ENCODE measurements at regions not wholly inside any gene's neighbourhood (a gene's known extent, or its start where the extent isn't known, plus 50 kb on each side); places are given as distances from the start of the nearest gene placed in this dataset.

DNA sequence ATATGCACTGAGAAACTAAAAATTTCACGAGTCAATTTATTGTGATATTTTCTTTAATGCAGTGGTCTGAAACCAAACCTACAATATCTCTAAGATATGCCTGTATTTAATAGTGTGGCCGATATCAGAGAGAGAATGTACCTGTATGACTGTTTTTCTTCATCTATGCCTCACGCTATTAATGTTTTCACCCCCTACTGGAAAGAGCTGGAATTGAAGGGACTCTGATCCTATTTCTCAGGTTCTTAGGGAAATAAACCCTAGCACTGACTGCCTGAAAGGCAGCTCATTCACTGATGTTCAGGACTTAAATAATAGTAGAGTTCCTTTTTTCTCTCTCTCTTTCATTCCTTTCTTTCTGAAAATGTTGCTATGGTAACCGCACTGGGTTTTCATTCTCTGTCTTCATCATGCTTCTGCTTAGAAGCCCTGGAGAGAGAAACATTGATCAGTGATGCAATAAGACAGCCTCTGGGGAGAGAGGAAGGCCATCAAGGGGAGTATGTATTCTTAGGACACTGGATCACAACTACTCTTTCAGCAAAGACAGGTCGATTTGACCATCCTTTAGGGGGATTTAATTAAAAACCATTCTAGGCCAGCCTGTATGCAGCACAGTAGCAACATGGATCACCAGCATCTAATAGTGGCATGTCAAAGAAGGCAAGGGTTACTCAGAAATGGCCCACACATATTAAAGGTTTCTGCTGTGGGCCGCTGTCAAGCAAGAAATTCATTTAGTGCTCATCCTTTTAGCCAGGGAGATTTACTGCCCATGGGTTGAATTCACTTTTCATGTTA, 1135.7 kb downstream of the IGSF11 start:
- Mint-ChIP-seq H3K4me1 (peaks cover 8% of the 10 kb centered on the region), H3K4me3 (no peak overlapping the region), H3K27me3 (ENCODE audit: insufficient read depth) (no peaks in the 10 kb centered on the region), H3K9me3 (peaks cover 10% of the 10 kb centered on the region), H3K27ac (no peak overlapping the region), H3K36me3 (ENCODE audit: low read depth) (peaks cover 8% of the 10 kb centered on the region)
- no peak for DNase-seq
- peaks cover 17% of the 10 kb centered on the region for H3K9me3 ChIP-seq (ENCODE audit: control insufficient read depth, low read length)
- 61 to 80% methylated on average over 3 to 6 of the region's 6 CpGs for WGBS, 2 experiments (ENCODE audit: insufficient coverage in 1 of 2, insufficient read length in 1 of 2)
- no peaks in the 10 kb centered on the region for H3K36me3 ChIP-seq (ENCODE audit: control insufficient read depth, insufficient read depth, low read length)
- H3K9ac ChIP-seq (ENCODE audit: extremely low read depth, low read length, poor library complexity, severe bottlenecking): no peak overlapping the region
- H3K27me3 ChIP-seq (ENCODE audit: control insufficient read depth, insufficient read depth, low read length, poor library complexity, severe bottlenecking): no peaks in the 10 kb centered on the region
- H3K4me1 ChIP-seq (ENCODE audit: control insufficient read depth, insufficient read depth, low read length): no peaks in the 10 kb centered on the region
- peak overlapping the region; percentile 50 for H3K27ac ChIP-seq (ENCODE audit: low read depth, low read length)
- TF ChIP-seq, protein P1, sequence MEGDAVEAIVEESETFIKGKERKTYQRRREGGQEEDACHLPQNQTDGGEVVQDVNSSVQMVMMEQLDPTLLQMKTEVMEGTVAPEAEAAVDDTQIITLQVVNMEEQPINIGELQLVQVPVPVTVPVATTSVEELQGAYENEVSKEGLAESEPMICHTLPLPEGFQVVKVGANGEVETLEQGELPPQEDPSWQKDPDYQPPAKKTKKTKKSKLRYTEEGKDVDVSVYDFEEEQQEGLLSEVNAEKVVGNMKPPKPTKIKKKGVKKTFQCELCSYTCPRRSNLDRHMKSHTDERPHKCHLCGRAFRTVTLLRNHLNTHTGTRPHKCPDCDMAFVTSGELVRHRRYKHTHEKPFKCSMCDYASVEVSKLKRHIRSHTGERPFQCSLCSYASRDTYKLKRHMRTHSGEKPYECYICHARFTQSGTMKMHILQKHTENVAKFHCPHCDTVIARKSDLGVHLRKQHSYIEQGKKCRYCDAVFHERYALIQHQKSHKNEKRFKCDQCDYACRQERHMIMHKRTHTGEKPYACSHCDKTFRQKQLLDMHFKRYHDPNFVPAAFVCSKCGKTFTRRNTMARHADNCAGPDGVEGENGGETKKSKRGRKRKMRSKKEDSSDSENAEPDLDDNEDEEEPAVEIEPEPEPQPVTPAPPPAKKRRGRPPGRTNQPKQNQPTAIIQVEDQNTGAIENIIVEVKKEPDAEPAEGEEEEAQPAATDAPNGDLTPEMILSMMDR (conservative IDR thresholded peaks at IDR 0.05): peak; percentile 78
- no peak overlapping the region for H3K4me3 ChIP-seq (ENCODE audit: low read length)

DNA sequence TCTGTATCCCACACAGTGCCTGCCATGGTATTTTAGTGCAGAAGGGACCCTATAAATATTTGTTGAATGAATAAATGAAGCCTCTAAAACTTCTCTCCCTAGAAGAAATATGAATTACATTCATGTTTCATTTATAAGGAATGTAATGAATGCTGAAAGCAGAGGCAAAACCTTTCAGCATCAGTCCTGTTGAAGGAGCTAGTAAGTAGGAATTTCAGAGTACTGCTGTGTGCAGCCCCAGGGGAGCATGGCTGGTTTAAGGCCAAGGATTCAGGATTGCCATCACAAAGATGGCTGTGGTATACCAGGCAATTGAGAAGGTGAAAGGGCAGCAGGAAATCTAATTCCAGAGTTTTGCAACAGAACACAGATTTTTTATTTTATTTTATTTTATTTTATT, 1131.4 kb downstream of the IGSF11 start:
- TF ChIP-seq, protein P1 (conservative IDR thresholded peaks at IDR 0.05): no peak
- Histone ChIP-seq H3K27me3 (ENCODE audit: control insufficient read depth, insufficient read depth, low read length, poor library complexity, severe bottlenecking) (no peaks in the 10 kb centered on the region), H3K9me3 (ENCODE audit: control insufficient read depth, low read length) (peaks cover 1% of the 10 kb centered on the region), H3K27ac (ENCODE audit: low read depth, low read length) (no peak overlapping the region), H3K9ac (ENCODE audit: extremely low read depth, low read length, poor library complexity, severe bottlenecking) (no peak overlapping the region), H3K4me1 (ENCODE audit: control insufficient read depth, insufficient read depth, low read length) (no peaks in the 10 kb centered on the region), H3K4me3 (ENCODE audit: low read length) (no peak overlapping the region), H3K36me3 (ENCODE audit: control insufficient read depth, insufficient read depth, low read length) (no peaks in the 10 kb centered on the region)
- no peaks in the 10 kb centered on the region for H3K27me3 Mint-ChIP-seq (ENCODE audit: insufficient read depth)
- H3K27ac Mint-ChIP-seq: no peak overlapping the region
- H3K9me3 Mint-ChIP-seq: peaks cover 1% of the 10 kb centered on the region
- H3K4me1 Mint-ChIP-seq: no peaks in the 10 kb centered on the region
- H3K4me3 Mint-ChIP-seq: no peak overlapping the region
- DNase-seq: no peak
- peaks cover 1% of the 10 kb centered on the region for H3K36me3 Mint-ChIP-seq (ENCODE audit: low read depth)

DNA sequence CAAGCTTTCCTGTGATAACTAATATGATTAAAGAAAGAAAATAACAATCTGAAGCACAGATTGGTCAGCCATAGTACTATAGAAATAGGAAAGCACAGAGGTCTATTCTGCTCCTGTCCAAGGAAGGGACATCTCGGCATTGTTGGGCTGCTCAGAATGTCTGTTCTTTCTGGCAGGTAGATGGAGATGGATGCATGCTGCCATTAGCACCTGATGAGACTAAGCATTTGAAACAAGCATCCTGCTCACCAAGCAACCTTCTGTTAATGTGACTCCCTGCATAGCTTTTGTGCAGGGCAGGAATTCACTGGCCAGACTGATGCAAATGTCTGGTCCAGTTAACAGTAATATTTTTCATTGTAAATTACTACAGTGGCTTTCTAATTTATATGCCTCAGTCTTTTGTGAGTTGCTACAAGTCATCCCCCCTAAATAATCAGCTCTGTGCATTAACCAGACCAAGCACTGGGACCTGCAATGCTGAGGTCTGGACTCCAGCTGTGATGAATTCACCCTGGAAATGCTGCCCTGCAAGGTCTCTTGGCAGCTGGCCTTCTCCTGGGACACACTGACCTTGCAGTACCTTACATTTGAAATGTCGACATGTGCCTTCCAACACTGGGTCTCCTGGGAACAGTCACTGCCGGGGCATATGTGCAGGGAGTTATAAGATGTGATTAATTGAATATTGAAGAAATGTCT, 1123.7 kb downstream of the IGSF11 start:
- 84 to 93% methylated on average over 3 of the region's 3 CpGs for WGBS, 2 experiments (ENCODE audit: insufficient coverage in 1 of 2, insufficient read length in 1 of 2)
- Histone ChIP-seq H3K9me3 (ENCODE audit: control insufficient read depth, low read length) (no peaks in the 10 kb centered on the region), H3K9ac (ENCODE audit: extremely low read depth, low read length, poor library complexity, severe bottlenecking) (no peak overlapping the region), H3K27ac (ENCODE audit: low read depth, low read length) (no peak overlapping the region), H3K4me3 (ENCODE audit: low read length) (no peak overlapping the region), H3K36me3 (ENCODE audit: control insufficient read depth, insufficient read depth, low read length) (no peaks in the 10 kb centered on the region), H3K27me3 (ENCODE audit: control insufficient read depth, insufficient read depth, low read length, poor library complexity, severe bottlenecking) (no peaks in the 10 kb centered on the region), H3K4me1 (ENCODE audit: control insufficient read depth, insufficient read depth, low read length) (no peaks in the 10 kb centered on the region)
- Mint-ChIP-seq H3K9me3 (no peaks in the 10 kb centered on the region), H3K27me3 (ENCODE audit: insufficient read depth) (no peaks in the 10 kb centered on the region), H3K36me3 (ENCODE audit: low read depth) (no peaks in the 10 kb centered on the region), H3K27ac (no peak overlapping the region), H3K4me1 (no peaks in the 10 kb centered on the region), H3K4me3 (no peak overlapping the region)
- peak; percentile 59 for DNase-seq
- TF ChIP-seq, protein P1 (conservative IDR thresholded peaks at IDR 0.05): no peak

All from endodermal cell (in vitro differentiated cells).